GM23248 (cell line): ENCODE measurements at regions not wholly inside any gene's neighbourhood (a gene's known extent, or its start where the extent isn't known, plus 50 kb on each side); places are given as distances from the start of the nearest gene placed in this dataset.

Experiments
- DNase-seq: peaks from one replicate; pipeline ENCODE4 v3.0.0-alpha.2; 2015
- H2AFZ ChIP-seq: fragments of 200-600 bp; sonication (generic); 2 replicates; pipeline ENCODE4 v1.6.1; 2016; ENCODE audit warnings: antibody characterized with exemption
- H3F3A ChIP-seq: fragments of 200-600 bp; sonication (generic); 2 replicates; pipeline ENCODE4 v1.6.1; 2016; ENCODE audit warnings: mild to moderate bottlenecking, antibody characterized with exemption, mixed run types; ENCODE audit not compliant: insufficient read depth
- H3K27ac ChIP-seq: fragments of 200-600 bp; sonication (generic); 2 replicates; pipeline ENCODE4 v1.5.1; 2016; ENCODE audit warnings: mild to moderate bottlenecking
- H3K27me3 ChIP-seq: fragments of 200-600 bp; sonication (generic); replicated peaks from 2 replicates; pipeline ENCODE4 v1.6.1; 2016; ENCODE audit warnings: mild to moderate bottlenecking; ENCODE audit not compliant: insufficient read depth
- H3K36me3 ChIP-seq: fragments of 200-600 bp; sonication (generic); 2 replicates; pipeline ENCODE4 v1.6.1; 2016; ENCODE audit warnings: low read depth, mild to moderate bottlenecking
- H3K4me1 ChIP-seq: fragments of 200-600 bp; sonication (generic); 2 replicates; pipeline ENCODE4 v1.6.1; 2016; ENCODE audit warnings: mild to moderate bottlenecking; ENCODE audit not compliant: insufficient read depth
- H3K4me2 ChIP-seq: fragments of 200-600 bp; sonication (generic); one replicate; pipeline ENCODE4 v1.6.1; 2016; ENCODE audit warnings: mild to moderate bottlenecking; ENCODE audit not compliant: unreplicated experiment
- H3K4me3 ChIP-seq: fragments of 200-600 bp; sonication (generic); 2 replicates; pipeline ENCODE4 v1.5.1; 2016; ENCODE audit warnings: mild to moderate bottlenecking
- H3K79me2 ChIP-seq: fragments of 200-600 bp; sonication (generic); 2 replicates; pipeline ENCODE4 v1.6.1; 2016; ENCODE audit warnings: mild to moderate bottlenecking; ENCODE audit not compliant: insufficient read depth
- H3K9ac ChIP-seq: fragments of 200-600 bp; sonication (generic); 2 replicates; pipeline ENCODE4 v1.6.1; 2016; ENCODE audit warnings: mild to moderate bottlenecking
- H3K9me2 ChIP-seq: fragments of 200-600 bp; sonication (generic); 2 replicates; pipeline ENCODE4 v1.6.1; 2016; ENCODE audit warnings: mixed run types, mild to moderate bottlenecking, moderate library complexity; ENCODE audit not compliant: insufficient read depth
- H3K9me3 ChIP-seq: fragments of 200-600 bp; sonication (generic); one replicate; pipeline ENCODE4 v1.6.1; 2017; ENCODE audit warnings: low read depth
- H4K20me1 ChIP-seq: fragments of 200-600 bp; sonication (generic); 2 replicates; pipeline ENCODE4 v1.6.0; 2016; ENCODE audit not compliant: insufficient read depth
- EZH2 ChIP-seq: fragments of 200-600 bp; sonication (generic); IDR thresholded peaks from 2 replicates; pipeline ENCODE4 v1.6.1; 2018; ENCODE audit warnings: antibody characterized with exemption, mild to moderate bottlenecking; ENCODE audit not compliant: insufficient read depth, poor library complexity, severe bottlenecking
- EZH2phosphoT487 ChIP-seq: fragments of 200-600 bp; sonication (generic); IDR thresholded peaks from 2 replicates; pipeline ENCODE4 v1.6.1; 2018; ENCODE audit warnings: antibody characterized with exemption, moderate library complexity, mild to moderate bottlenecking, low read depth; ENCODE audit not compliant: insufficient read depth
- WGBS, 2 experiments: methylation state at CpG; one replicate each; pipeline ENCODE4 v1.1.6; 2015 to 2017; ENCODE audit warnings: low lambda C conversion rate in 2 of 2, low coverage in 1 of 2; ENCODE audit errors: missing lambda C conversion rate in 2 of 2; 5-methylcytosine and 5-hydroxymethylcytosine counted together
- in situ Hi-C: fragments of 300-500 bp; cut with MboI; formaldehyde crosslinking; loops from 2 replicates; pipeline ENCODE4 v1.15.0; 2020

GRCh38 chr11:91382946-91383345, 841.7 kb upstream of the FAT3 start:
- no peak for DNase-seq
- Histone ChIP-seq H3K27me3 (no peaks in the 10 kb centered on the region), H3K27ac (no peak overlapping the region), H3K9me3 (peaks cover 3% of the 10 kb centered on the region), H3K4me2 (no peak overlapping the region), H2AFZ (no peak overlapping the region), H3K9me2 (no peaks in the 10 kb centered on the region), H3K9ac (no peak overlapping the region), H3K79me2 (no peaks in the 10 kb centered on the region), H3K4me3 (no peak overlapping the region), H4K20me1 (no peaks in the 10 kb centered on the region), H3K4me1 (no peaks in the 10 kb centered on the region), H3K36me3 (no peaks in the 10 kb centered on the region), H3F3A (no peaks in the 10 kb centered on the region)
- 10 to 32% methylated on average over 2 of the region's 2 CpGs for WGBS, 2 experiments
- TF ChIP-seq EZH2 (no peak), EZH2phosphoT487 (no peak)
- in situ Hi-C loops: no loop called here

- no peaks in the 10 kb centered on the region for H3K27me3 ChIP-seq
- no peak overlapping the region for H3K27ac ChIP-seq
- no peak overlapping the region for H2AFZ ChIP-seq
- no peak overlapping the region for H3K4me3 ChIP-seq
- in situ Hi-C loops: no loop called here
- no peak for TF ChIP-seq EZH2
- no peak for TF ChIP-seq EZH2phosphoT487
- no peak for DNase-seq
- no peaks in the 10 kb centered on the region for H3K79me2 ChIP-seq
- 7 to 12% methylated on average over 2 of the region's 2 CpGs for WGBS, 2 experiments
- H4K20me1 ChIP-seq: no peaks in the 10 kb centered on the region
- no peaks in the 10 kb centered on the region for H3K4me1 ChIP-seq
- H3K36me3 ChIP-seq: no peaks in the 10 kb centered on the region
- H3F3A ChIP-seq: no peaks in the 10 kb centered on the region
- H3K9ac ChIP-seq: no peak overlapping the region
- no peak overlapping the region for H3K4me2 ChIP-seq
- no peaks in the 10 kb centered on the region for H3K9me2 ChIP-seq
- H3K9me3 ChIP-seq: no peaks in the 10 kb centered on the region
These were observed 849.8 kb upstream of the FAT3 start for GRCh38 chr11:91374794-91375193.

GRCh38 chr11:91373497-91373896, 851.1 kb upstream of the FAT3 start:
- Histone ChIP-seq H3K4me1 (no peaks in the 10 kb centered on the region), H4K20me1 (no peaks in the 10 kb centered on the region), H3K4me3 (no peak overlapping the region), H3K9ac (no peak overlapping the region), H3K9me2 (no peaks in the 10 kb centered on the region), H3K9me3 (no peaks in the 10 kb centered on the region), H3K27ac (no peak overlapping the region), H2AFZ (no peak overlapping the region), H3K36me3 (no peaks in the 10 kb centered on the region), H3K79me2 (no peaks in the 10 kb centered on the region), H3F3A (no peaks in the 10 kb centered on the region), H3K4me2 (no peak overlapping the region), H3K27me3 (no peaks in the 10 kb centered on the region)
- TF ChIP-seq EZH2phosphoT487: no peak
- TF ChIP-seq EZH2: no peak
- 5 to 9% methylated on average over 4 of the region's 4 CpGs for WGBS, 2 experiments
- in situ Hi-C loops: no loop called here
- no peak for DNase-seq

GRCh38 chr11:91366816-91367215, 857.8 kb upstream of the FAT3 start:
- H3K27ac ChIP-seq: no peak overlapping the region
- DNase-seq: no peak

GRCh38 chr11:91365986-91366585, 858.5 kb upstream of the FAT3 start:
- H3K4me3 ChIP-seq: no peak overlapping the region
- no peaks in the 10 kb centered on the region for H4K20me1 ChIP-seq
- H3K27me3 ChIP-seq: no peaks in the 10 kb centered on the region
- H3K9me3 ChIP-seq: no peaks in the 10 kb centered on the region
- no peaks in the 10 kb centered on the region for H3F3A ChIP-seq
- H3K4me2 ChIP-seq: no peak overlapping the region
- no peak overlapping the region for H3K27ac ChIP-seq
- no peak for TF ChIP-seq EZH2
- no peak for TF ChIP-seq EZH2phosphoT487
- no peak overlapping the region for H3K9ac ChIP-seq
- WGBS, 2 experiments: 13 to 21% methylated on average over 7 of the region's 7 CpGs
- in situ Hi-C loops: no loop called here
- no peak for DNase-seq
- H3K4me1 ChIP-seq: no peaks in the 10 kb centered on the region
- H3K9me2 ChIP-seq: no peaks in the 10 kb centered on the region
- H2AFZ ChIP-seq: no peak overlapping the region
- no peaks in the 10 kb centered on the region for H3K36me3 ChIP-seq
- H3K79me2 ChIP-seq: no peaks in the 10 kb centered on the region

More at GRCh38 chr11:91366816-91367215, 857.8 kb upstream of the FAT3 start:
- Histone ChIP-seq H3K36me3 (no peaks in the 10 kb centered on the region), H3K9me2 (no peaks in the 10 kb centered on the region), H2AFZ (no peak overlapping the region), H4K20me1 (no peaks in the 10 kb centered on the region), H3F3A (no peaks in the 10 kb centered on the region), H3K27me3 (no peaks in the 10 kb centered on the region), H3K9ac (no peak overlapping the region), H3K4me1 (no peaks in the 10 kb centered on the region), H3K79me2 (no peaks in the 10 kb centered on the region), H3K9me3 (no peaks in the 10 kb centered on the region), H3K4me2 (no peak overlapping the region), H3K4me3 (no peak overlapping the region)
- TF ChIP-seq EZH2 (no peak), EZH2phosphoT487 (no peak)
- WGBS, 2 experiments: 18 to 22% methylated on average over 6 of the region's 6 CpGs
- in situ Hi-C loops: no loop called here
